ENCODE measurements at regions not wholly inside any gene's neighbourhood (a gene's known extent, or its start where the extent isn't known, plus 50 kb on each side); places are given as distances from the start of the nearest gene placed in this dataset.

DNA sequence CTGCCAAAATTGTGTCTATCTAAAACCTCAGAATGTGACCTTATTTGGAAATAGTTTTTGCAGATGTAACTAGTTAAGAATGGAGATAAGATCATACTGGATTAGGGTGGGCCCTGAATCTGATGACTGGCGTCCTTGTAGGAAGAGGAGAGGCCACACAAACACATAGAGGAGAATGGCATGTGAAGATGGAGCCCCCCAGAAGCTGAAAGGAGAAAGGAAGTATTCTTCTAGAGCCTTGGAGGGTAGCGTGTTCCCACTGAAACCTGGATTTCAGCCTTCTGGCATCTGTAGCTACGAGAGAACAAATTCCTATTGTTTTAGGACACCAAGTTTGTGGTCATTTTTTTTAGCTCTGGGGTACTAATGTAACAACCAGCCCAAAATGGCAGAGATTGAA lies 423.0 kb upstream of the TPM1 start:
- no peak for DNase-seq (ENCODE audit: low spot score)
- Histone ChIP-seq H4K20me1 (ENCODE audit: insufficient read depth, poor library complexity, severe bottlenecking) (no peaks in the 10 kb centered on the region), H3K9me2 (replicated peaks; ENCODE audit: insufficient read depth) (no peaks in the 10 kb centered on the region), H3K79me2 (peaks cover 34% of the 10 kb centered on the region), H3K36me3 (replicated peaks; ENCODE audit: insufficient read depth, low read depth) (no peaks in the 10 kb centered on the region), H3K27me3 (no peaks in the 10 kb centered on the region), H3K4me2 (no peak overlapping the region), H3K9me3 (ENCODE audit: low read depth) (no peaks in the 10 kb centered on the region), H3K4me3 (no peak overlapping the region), H2AFZ (no peak overlapping the region), H3K27ac (peak overlapping the region; percentile 38), H3K4me1 (ENCODE audit: insufficient read depth) (peaks cover 26% of the 10 kb centered on the region)
- WGBS (ENCODE audit: low lambda C conversion rate, missing lambda C conversion rate) = 91% methylated on average over 3 of the region's 3 CpGs
- TF ChIP-seq CTCF (IDR thresholded peaks at IDR 0.05; ENCODE audit: poor library complexity) (no peak), EZH2 (IDR thresholded peaks at IDR 0.05; ENCODE audit: borderline replicate concordance) (no peak), EZH2phosphoT487 (IDR thresholded peaks at IDR 0.05; ENCODE audit: low read depth, severe bottlenecking, unreplicated experiment) (no peak)

GRCh38 chr15:62622775-62623174 lies 419.8 kb upstream of the TPM1 start:
- H3K9me3 ChIP-seq (ENCODE audit: low read depth) = no peaks in the 10 kb centered on the region
- no peak overlapping the region for H3K4me2 ChIP-seq
- H3K4me3 ChIP-seq = no peak overlapping the region
- TF ChIP-seq EZH2phosphoT487 (IDR thresholded peaks at IDR 0.05; ENCODE audit: low read depth, severe bottlenecking, unreplicated experiment) (no peak), CTCF (IDR thresholded peaks at IDR 0.05; ENCODE audit: poor library complexity) (no peak)
- H3K4me1 ChIP-seq (ENCODE audit: insufficient read depth) = peaks cover 25% of the 10 kb centered on the region
- no peak for DNase-seq (ENCODE audit: low spot score)
- no peaks in the 10 kb centered on the region for H3K36me3 ChIP-seq (replicated peaks; ENCODE audit: insufficient read depth, low read depth)
- no peaks in the 10 kb centered on the region for H3K9me2 ChIP-seq (replicated peaks; ENCODE audit: insufficient read depth)
- H3K79me2 ChIP-seq = peaks cover 17% of the 10 kb centered on the region
- 57% methylated on average over 4 of the region's 4 CpGs for WGBS (ENCODE audit: low lambda C conversion rate, missing lambda C conversion rate)
- H4K20me1 ChIP-seq (ENCODE audit: insufficient read depth, poor library complexity, severe bottlenecking) = no peaks in the 10 kb centered on the region
- no peak overlapping the region for H3K27ac ChIP-seq
- H3K27me3 ChIP-seq = no peaks in the 10 kb centered on the region
- H2AFZ ChIP-seq = no peak overlapping the region

DNA sequence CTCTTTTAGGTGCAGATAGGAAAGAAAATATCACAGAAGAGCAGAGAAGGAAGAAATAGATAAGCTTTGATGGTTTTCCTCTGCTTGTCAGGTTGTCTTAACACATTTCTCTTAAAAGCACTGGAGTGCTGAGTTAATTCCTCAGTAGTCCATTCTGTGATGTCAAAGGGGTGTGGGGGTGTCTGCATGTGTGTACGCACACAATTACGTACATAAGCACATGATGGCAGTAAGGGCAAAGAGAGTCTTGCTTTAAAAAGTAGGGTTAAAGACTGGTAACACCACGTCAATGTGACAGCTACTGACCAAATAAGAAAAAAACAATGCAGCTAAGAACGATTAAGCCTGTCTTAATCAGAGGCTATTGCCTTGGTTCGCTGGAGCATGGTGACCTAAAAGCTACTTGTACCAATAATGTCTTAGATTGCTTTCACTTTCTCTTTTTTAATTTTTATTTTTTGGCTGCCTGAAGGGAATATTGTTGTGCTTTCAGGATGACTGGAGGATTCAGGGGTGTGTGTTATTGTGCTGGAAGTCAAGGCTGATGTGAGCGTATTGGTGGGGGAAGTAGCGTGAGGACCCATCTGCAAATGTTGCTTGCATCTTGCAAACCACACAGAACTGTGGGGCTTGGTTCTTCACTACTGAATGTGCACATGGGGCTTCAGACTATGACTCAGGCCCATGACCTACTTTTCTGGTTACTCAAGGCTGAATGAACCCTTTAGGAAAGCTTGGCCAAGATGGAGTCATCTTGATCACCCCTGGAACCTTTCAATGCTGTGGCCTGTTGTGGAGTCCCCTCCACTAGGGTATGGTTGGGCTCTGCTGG lies 417.8 kb upstream of the TPM1 start:
- Histone ChIP-seq H3K4me3 (no peak overlapping the region), H3K4me1 (ENCODE audit: insufficient read depth) (peaks cover 10% of the 10 kb centered on the region), H3K4me2 (peak overlapping the region; percentile 36), H3K36me3 (replicated peaks; ENCODE audit: insufficient read depth, low read depth) (no peaks in the 10 kb centered on the region), H3K9me3 (ENCODE audit: low read depth) (no peaks in the 10 kb centered on the region), H4K20me1 (ENCODE audit: insufficient read depth, poor library complexity, severe bottlenecking) (no peaks in the 10 kb centered on the region), H3K27ac (no peak overlapping the region), H2AFZ (no peak overlapping the region), H3K79me2 (peaks cover 25% of the 10 kb centered on the region), H3K9me2 (replicated peaks; ENCODE audit: insufficient read depth) (no peaks in the 10 kb centered on the region), H3K27me3 (no peaks in the 10 kb centered on the region)
- no peak for TF ChIP-seq EZH2 (IDR thresholded peaks at IDR 0.05; ENCODE audit: borderline replicate concordance)
- no peak for TF ChIP-seq EZH2phosphoT487 (IDR thresholded peaks at IDR 0.05; ENCODE audit: low read depth, severe bottlenecking, unreplicated experiment)
- TF ChIP-seq CTCF (IDR thresholded peaks at IDR 0.05; ENCODE audit: poor library complexity) = no peak
- DNase-seq (ENCODE audit: low spot score) = no peak
- 63% methylated on average over 7 of the region's 7 CpGs for WGBS (ENCODE audit: low lambda C conversion rate, missing lambda C conversion rate)
